ENCODE measurements at regions not wholly inside any gene's neighbourhood (a gene's known extent, or its start where the extent isn't known, plus 50 kb on each side); places are given as distances from the start of the nearest gene placed in this dataset.

GRCh38 chr5:173763410-173763809, 124.7 kb upstream of the CPEB4 start:
- DNase-seq = no peak

GRCh38 chr5:173764332-173765028, 123.7 kb upstream of the CPEB4 start:
- no peak for DNase-seq

- DNase-seq = no peak
Measured at GRCh38 chr5:173765029-173765644, 123.0 kb upstream of the CPEB4 start.

GRCh38 chr5:173765661-173766060, 122.5 kb upstream of the CPEB4 start:
- DNase-seq = no peak

GRCh38 chr5:173767574-173768266, 120.4 kb upstream of the CPEB4 start:
- no peak for DNase-seq

GRCh38 chr5:173768267-173768806, 119.8 kb upstream of the CPEB4 start:
- no peak for DNase-seq

- DNase-seq = no peak
Measured at GRCh38 chr5:173768891-173769290, 119.3 kb upstream of the CPEB4 start.

- no peak for DNase-seq
Measured at GRCh38 chr5:173770637-173771036, 117.5 kb upstream of the CPEB4 start.

GRCh38 chr5:173771121-173771724, 116.9 kb upstream of the CPEB4 start:
- DNase-seq = no peak

- no peak for DNase-seq
Measured at GRCh38 chr5:173771725-173772383, 116.3 kb upstream of the CPEB4 start.

GRCh38 chr5:173772384-173773059, 115.6 kb upstream of the CPEB4 start:
- no peak for DNase-seq

GRCh38 chr5:173774271-173774761, 113.8 kb upstream of the CPEB4 start:
- no peak for DNase-seq

- no peak for DNase-seq
Measured at GRCh38 chr5:173775261-173776197, 112.6 kb upstream of the CPEB4 start.

GRCh38 chr5:173777149-173777548, 111.0 kb upstream of the CPEB4 start:
- no peak for DNase-seq

- no peak for DNase-seq
Measured at GRCh38 chr5:173777674-173778073, 110.5 kb upstream of the CPEB4 start.

- no peak for DNase-seq
Measured at GRCh38 chr5:173778152-173778782, 109.9 kb upstream of the CPEB4 start.

GRCh38 chr5:173778784-173779304, 109.3 kb upstream of the CPEB4 start:
- DNase-seq = no peak

GRCh38 chr5:173780235-173781234, 107.6 kb upstream of the CPEB4 start:
- DNase-seq = no peak
